A673 (cell line): ENCODE measurements at regions not wholly inside any gene's neighbourhood (a gene's known extent, or its start where the extent isn't known, plus 50 kb on each side); places are given as distances from the start of the nearest gene placed in this dataset.

Source experiments
- BruUV-seq: library from RNA; stranded (reverse); fragments of 400-500 nt; replicated peaks from 2 replicates; lab custom pipeline; 2021; lab: Mats Ljungman, UMichigan
- CTCF ChIA-PET: fragments of 300-600 bp; sonication (Branson Sonifier 250); formaldehyde crosslinking; loops from one replicate; lab custom pipeline; 2022; ENCODE audit warnings: antibody characterized with exemption; lab: Charles Lee
- POLR2A ChIA-PET: fragments of 300-600 bp; sonication (Branson Sonifier 250); formaldehyde crosslinking; loops from one replicate; lab custom pipeline; 2022; ENCODE audit warnings: antibody characterized with exemption; ENCODE audit not compliant: low non-redundant PET; lab: Charles Lee
- DNase-seq: peaks from one replicate; pipeline ENCODE4 v3.0.0-alpha.2; 2015; ENCODE audit warnings: low spot score
- H3K27ac ChIP-seq: fragments of 200-600 bp; sonication (generic); 2 replicates; pipeline ENCODE4 v1.5.1; 2016; ENCODE audit warnings: mixed run types, low read depth, mild to moderate bottlenecking, mixed read lengths, antibody characterized with exemption, low read length; ENCODE audit not compliant: poor library complexity, severe bottlenecking
- H3K27me3 ChIP-seq: fragments of 200-600 bp; sonication (generic); replicated peaks from 2 replicates; pipeline ENCODE4 v1.6.1; 2017; ENCODE audit warnings: mixed run types, low read depth, mild to moderate bottlenecking, mixed read lengths, antibody characterized with exemption, low read length; ENCODE audit not compliant: insufficient read depth, poor library complexity
- H3K36me3 ChIP-seq: fragments of 200-600 bp; sonication (generic); 2 replicates; pipeline ENCODE4 v1.6.1; 2016; ENCODE audit warnings: mixed run types, mild to moderate bottlenecking, mixed read lengths, antibody characterized with exemption, low read length; ENCODE audit not compliant: insufficient read depth, poor library complexity, severe bottlenecking
- H3K4me1 ChIP-seq: fragments of 200-600 bp; sonication (generic); 2 replicates; pipeline ENCODE4 v1.6.1; 2017; ENCODE audit warnings: mixed run types, mild to moderate bottlenecking, mixed read lengths, antibody characterized with exemption, low read length; ENCODE audit not compliant: insufficient read depth, poor library complexity, severe bottlenecking
- H3K4me3 ChIP-seq: fragments of 200-600 bp; sonication (generic); 2 replicates; pipeline ENCODE4 v1.5.1; 2016; ENCODE audit warnings: low read depth, mixed run types, mild to moderate bottlenecking, mixed read lengths, low read length; ENCODE audit not compliant: poor library complexity, severe bottlenecking
- H3K9me3 ChIP-seq: fragments of 200-600 bp; sonication (generic); 2 replicates; pipeline ENCODE4 v1.6.1; 2016; ENCODE audit warnings: mixed run types, low read depth, mild to moderate bottlenecking, mixed read lengths, antibody characterized with exemption, low read length; ENCODE audit not compliant: poor library complexity, severe bottlenecking
- EZH2 ChIP-seq: fragments of 200-600 bp; sonication (generic); IDR thresholded peaks from 2 replicates; pipeline ENCODE4 v1.6.1; 2017; ENCODE audit warnings: borderline replicate concordance, low read depth, mild to moderate bottlenecking, mixed read lengths, antibody characterized with exemption, low read length; ENCODE audit not compliant: poor library complexity, severe bottlenecking
- intact Hi-C: fragments of 100-400 bp; cut with micrococcal nuclease; formaldehyde crosslinking; loops from one replicate; pipeline ENCODE4 v1.10.0; 2022; ENCODE audit not compliant: unreplicated experiment
- TF ChIP-seq, protein P1 (sequence below): fragments of 300-800, 200-600 bp; sonication (generic); conservative IDR thresholded peaks from 2 replicates; pipeline ENCODE4 v1.5.1; 2017; ENCODE audit warnings: low read depth, mild to moderate bottlenecking, antibody characterized with exemption, low read length, moderate library complexity, mixed read lengths

DNA sequence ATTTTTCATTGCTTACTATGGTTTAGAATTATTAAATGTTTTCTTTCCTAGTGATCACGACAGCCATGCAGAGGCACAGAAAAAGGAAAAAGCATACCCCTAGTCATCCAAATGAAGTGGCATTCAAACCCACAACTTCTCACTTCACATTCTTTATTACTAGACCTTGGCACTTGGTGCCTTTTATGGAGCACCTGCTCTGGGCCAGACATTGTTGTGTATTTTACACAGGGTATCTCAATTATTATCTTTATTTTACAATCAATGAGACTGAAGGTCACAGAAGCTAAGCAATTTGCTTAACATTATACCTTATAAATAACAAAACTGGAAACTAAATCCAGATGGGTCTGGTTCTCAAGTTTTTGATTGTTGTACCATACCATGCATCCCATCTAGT is 235.3 kb downstream of the LRATD1 start:
- Histone ChIP-seq H3K27me3 (peaks cover 7% of the 10 kb centered on the region), H3K27ac (no peak overlapping the region), H3K36me3 (no peaks in the 10 kb centered on the region), H3K4me1 (no peaks in the 10 kb centered on the region), H3K4me3 (no peak overlapping the region), H3K9me3 (no peaks in the 10 kb centered on the region)
- BruUV-seq = no TSS peak
- DNase-seq = no peak
- ChIA-PET CTCF (no interaction called here), POLR2A (no interaction called here)
- TF ChIP-seq EZH2 = no peak
- TF ChIP-seq, protein P1, sequence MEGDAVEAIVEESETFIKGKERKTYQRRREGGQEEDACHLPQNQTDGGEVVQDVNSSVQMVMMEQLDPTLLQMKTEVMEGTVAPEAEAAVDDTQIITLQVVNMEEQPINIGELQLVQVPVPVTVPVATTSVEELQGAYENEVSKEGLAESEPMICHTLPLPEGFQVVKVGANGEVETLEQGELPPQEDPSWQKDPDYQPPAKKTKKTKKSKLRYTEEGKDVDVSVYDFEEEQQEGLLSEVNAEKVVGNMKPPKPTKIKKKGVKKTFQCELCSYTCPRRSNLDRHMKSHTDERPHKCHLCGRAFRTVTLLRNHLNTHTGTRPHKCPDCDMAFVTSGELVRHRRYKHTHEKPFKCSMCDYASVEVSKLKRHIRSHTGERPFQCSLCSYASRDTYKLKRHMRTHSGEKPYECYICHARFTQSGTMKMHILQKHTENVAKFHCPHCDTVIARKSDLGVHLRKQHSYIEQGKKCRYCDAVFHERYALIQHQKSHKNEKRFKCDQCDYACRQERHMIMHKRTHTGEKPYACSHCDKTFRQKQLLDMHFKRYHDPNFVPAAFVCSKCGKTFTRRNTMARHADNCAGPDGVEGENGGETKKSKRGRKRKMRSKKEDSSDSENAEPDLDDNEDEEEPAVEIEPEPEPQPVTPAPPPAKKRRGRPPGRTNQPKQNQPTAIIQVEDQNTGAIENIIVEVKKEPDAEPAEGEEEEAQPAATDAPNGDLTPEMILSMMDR = no peak
- intact Hi-C loops = no loop called here

- no peaks in the 10 kb centered on the region for H3K4me1 ChIP-seq
- CTCF ChIA-PET = no interaction called here
- DNase-seq = no peak
- no peaks in the 10 kb centered on the region for H3K36me3 ChIP-seq
- POLR2A ChIA-PET = no interaction called here
- TF ChIP-seq, protein P1 = no peak
- no peak for TF ChIP-seq EZH2
- peaks cover 7% of the 10 kb centered on the region for H3K27me3 ChIP-seq
- no peak overlapping the region for H3K27ac ChIP-seq
- no TSS peak for BruUV-seq
- no peaks in the 10 kb centered on the region for H3K9me3 ChIP-seq
- intact Hi-C loops = no loop called here
- H3K4me3 ChIP-seq = no peak overlapping the region
Observed at GRCh38 chr2:14872779-14873325, 240.3 kb downstream of the LRATD1 start.

- POLR2A ChIA-PET = no interaction called here
- no peak for DNase-seq
- Histone ChIP-seq H3K4me3 (no peak overlapping the region), H3K4me1 (no peaks in the 10 kb centered on the region), H3K36me3 (no peaks in the 10 kb centered on the region), H3K27me3 (peaks cover 25% of the 10 kb centered on the region), H3K9me3 (no peaks in the 10 kb centered on the region), H3K27ac (no peak overlapping the region)
- CTCF ChIA-PET = no interaction called here
- no TSS peak for BruUV-seq
- intact Hi-C loops = no loop called here
- TF ChIP-seq, protein P1 = no peak
- no peak for TF ChIP-seq EZH2
Observed at GRCh38 chr2:14881651-14882327, 249.3 kb downstream of the LRATD1 start.
